Retinal pigment epithelial cell (primary cell): ENCODE measurements at regions not wholly inside any gene's neighbourhood (a gene's known extent, or its start where the extent isn't known, plus 50 kb on each side); places are given as distances from the start of the nearest gene placed in this dataset.
A peak's percentile ranks its signal among the peaks of the same experiment; 100 is the strongest.

ENCODE experiments used
- DNase-seq: peaks from one replicate; pipeline ENCODE4 v3.0.0-alpha.2; 2010; ENCODE audit warnings: low read depth
- H3K4me3 ChIP-seq: 2 replicates; pipeline ENCODE4 v1.5.1; 2011; ENCODE audit warnings: mild to moderate bottlenecking, low read length, control low read depth, moderate library complexity
- CTCF ChIP-seq: conservative IDR thresholded peaks from 2 replicates; pipeline ENCODE4 v1.5.1; 2011; ENCODE audit warnings: low read depth, low read length, control low read depth, inconsistent platforms

GRCh38 chr10:84059526-84059925, 79.8 kb upstream of the GHITM start:
- no peak for TF ChIP-seq CTCF
- DNase-seq = no peak
- no peak overlapping the region for H3K4me3 ChIP-seq

DNA sequence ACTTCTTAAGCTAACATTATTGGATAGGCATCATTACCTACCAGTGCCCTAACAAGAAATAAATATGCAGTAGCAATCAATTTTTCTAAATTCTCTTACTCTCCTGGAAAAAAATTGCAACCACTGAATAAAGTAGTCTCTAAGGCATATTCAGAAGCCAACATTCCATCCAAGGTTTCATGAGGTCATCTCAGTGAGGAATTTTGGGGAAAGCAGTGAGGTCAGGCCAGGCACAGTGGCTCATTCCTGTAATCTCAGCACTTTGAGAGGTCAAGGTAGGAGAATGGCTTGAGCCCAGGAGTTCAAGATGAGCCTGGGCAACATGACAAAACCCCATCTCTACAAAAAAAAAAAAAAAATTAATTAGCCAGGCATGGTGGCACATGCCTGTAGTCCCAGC, 75.9 kb upstream of the GHITM start:
- DNase-seq = no peak
- TF ChIP-seq CTCF = no peak
- H3K4me3 ChIP-seq = no peak overlapping the region

DNA sequence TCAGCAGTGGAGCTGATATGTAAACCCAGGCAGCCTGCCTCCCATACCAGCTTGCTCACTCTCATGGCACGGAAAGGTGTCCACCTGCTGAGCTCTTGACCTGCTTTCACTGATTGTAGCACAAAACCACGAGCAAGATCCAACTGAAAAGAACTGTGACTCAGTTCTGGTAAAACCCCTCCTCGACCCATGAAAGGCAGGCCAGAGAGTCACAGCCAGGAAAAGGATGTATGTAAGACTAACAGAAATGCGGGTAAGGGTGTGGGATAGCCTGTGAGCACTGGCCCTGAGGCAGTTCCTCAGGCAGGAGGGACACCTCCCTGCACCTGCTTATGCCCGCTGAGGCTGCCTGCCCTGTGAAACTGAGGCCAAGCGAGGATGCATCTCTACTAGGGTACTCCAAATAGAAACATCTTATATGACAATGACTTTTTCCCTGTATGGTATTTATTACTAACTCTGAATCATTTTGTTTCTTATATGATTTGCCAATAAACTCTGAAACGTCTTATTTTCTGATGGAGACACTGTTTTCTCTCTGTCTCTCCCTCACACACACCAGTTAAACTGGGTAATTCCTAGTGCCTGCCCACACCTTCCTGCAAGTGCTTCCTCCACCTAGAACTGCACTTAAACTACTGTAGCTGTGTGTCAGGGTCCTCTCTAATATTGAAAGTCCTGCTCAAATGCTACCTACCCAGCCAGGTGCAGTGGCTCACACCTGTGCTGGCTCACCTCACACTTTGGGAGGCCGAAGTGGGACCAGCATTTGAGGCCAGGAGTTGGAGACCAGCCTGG, 73.3 kb upstream of the GHITM start:
- TF ChIP-seq CTCF = no peak
- no peak overlapping the region for H3K4me3 ChIP-seq
- DNase-seq = no peak

- no peak for DNase-seq
- no peak overlapping the region for H3K4me3 ChIP-seq
- no peak for TF ChIP-seq CTCF
Observed at GRCh38 chr10:84074521-84074920, 64.8 kb upstream of the GHITM start.

DNA sequence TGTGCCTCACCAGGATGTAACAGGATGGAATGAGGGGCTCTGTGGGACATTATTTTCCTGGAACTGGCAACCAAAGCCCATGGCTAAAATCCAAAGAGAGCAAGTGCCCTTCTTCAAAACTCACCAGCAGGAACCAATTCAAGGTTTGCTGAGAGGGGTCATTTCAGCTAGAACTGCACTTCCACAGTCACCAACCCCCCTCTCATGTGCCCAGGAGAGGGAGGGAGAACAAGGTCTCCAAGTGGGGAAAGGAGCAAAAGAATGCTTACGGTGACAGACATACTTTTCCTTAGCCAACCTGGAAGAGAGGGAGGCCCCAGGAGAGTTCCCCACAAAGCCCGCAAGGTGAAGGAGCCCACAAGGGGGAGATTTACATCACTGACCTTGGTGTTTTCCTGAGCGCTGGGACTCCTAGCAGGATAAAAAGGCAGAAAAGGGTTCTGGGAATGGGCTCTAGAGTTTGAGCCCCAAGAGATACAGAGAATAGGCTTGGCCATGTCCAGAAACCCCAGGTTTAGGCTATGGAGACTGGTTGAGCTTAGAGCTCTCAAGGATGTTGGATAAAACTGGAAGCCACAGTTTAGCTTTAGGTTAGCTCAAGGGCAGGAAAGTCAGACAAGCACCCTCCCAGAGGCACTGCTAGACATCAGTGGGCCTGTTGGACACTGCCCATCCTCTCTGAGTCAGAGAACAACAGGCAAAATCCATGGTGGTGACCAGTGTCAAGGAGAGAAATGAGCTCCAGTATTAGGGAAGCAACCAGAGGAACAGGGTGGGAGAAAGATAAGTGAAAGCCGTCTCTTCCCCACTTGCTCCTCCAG, 63.9 kb upstream of the GHITM start:
- no peak for TF ChIP-seq CTCF
- no peak overlapping the region for H3K4me3 ChIP-seq
- no peak for DNase-seq

DNA sequence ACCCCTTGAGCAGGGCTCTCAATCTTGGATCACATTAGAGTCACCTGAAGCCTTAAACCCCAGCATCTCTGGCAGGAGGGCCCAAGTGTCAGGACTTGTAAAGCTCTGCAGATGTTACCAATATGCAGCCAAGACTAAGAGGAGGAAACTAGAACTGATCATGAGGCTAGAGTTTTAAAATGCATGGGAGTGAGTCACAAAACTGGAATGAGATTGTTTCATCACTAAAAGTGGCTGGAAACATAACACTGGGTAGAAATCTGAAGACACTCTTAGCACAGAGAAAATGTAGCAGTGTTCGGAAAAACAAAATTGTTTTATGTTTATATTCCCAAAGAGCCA, 63.3 kb upstream of the GHITM start:
- no peak for TF ChIP-seq CTCF
- H3K4me3 ChIP-seq = no peak overlapping the region
- peak; percentile 39 for DNase-seq

GRCh38 chr10:84076540-84077195, 62.6 kb upstream of the GHITM start:
- H3K4me3 ChIP-seq = no peak overlapping the region
- DNase-seq = no peak
- peak; percentile 53 for TF ChIP-seq CTCF
